Chondrocyte (in vitro differentiated cells): ENCODE measurements at regions not wholly inside any gene's neighbourhood (a gene's known extent, or its start where the extent isn't known, plus 50 kb on each side); places are given as distances from the start of the nearest gene placed in this dataset.

Experiments used
- DNase-seq: peaks from one replicate; pipeline ENCODE4 v3.0.0; 2021; ENCODE audit warnings: mixed read lengths, low spot score
- H3K27ac Mint-ChIP-seq: one replicate; pipeline ENCODE4 v1.8.0; 2021; ENCODE audit warnings: mild to moderate bottlenecking, moderate library complexity, mixed read lengths; ENCODE audit not compliant: unreplicated experiment
- H3K27me3 Mint-ChIP-seq: 2 replicates; pipeline ENCODE4 v1.8.0; 2021; ENCODE audit warnings: low read depth, mixed read lengths
- H3K36me3 Mint-ChIP-seq: 2 replicates; pipeline ENCODE4 v1.8.0; 2021; ENCODE audit warnings: low read depth, mixed read lengths
- H3K4me1 Mint-ChIP-seq: 2 replicates; pipeline ENCODE4 v1.8.0; 2021; ENCODE audit warnings: low read depth, mild to moderate bottlenecking, mixed read lengths
- H3K4me3 Mint-ChIP-seq: one replicate; pipeline ENCODE4 v1.8.0; 2021; ENCODE audit warnings: mild to moderate bottlenecking, moderate library complexity, mixed read lengths; ENCODE audit not compliant: unreplicated experiment
- H3K9me3 Mint-ChIP-seq: 2 replicates; pipeline ENCODE4 v1.8.0; 2021; ENCODE audit warnings: low read depth, mixed read lengths
- TF ChIP-seq, protein P1 (sequence below): fragments of 200-600 bp; sonication (generic); IDR thresholded peaks from 2 replicates; pipeline ENCODE4 v1.5.0; 2021; ENCODE audit warnings: antibody characterized with exemption, mild to moderate bottlenecking, moderate library complexity

DNA sequence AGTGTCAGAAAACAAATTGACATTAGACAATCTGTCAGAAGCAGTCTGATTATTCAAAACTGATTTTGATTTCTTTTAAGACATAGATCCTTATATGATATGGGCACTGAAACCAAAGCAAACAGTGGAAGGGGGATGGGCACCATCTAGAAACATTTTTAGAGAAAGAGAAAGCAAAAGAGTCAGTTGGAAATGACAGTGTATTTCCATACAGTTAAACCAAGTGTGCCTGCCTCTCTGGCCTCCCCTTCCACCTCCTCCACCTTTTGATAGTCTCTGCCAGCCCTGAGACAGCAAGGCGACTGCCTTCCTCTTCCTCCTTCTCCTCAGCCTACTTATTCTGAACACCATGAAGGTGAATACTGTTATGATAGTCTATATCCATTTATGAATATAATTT lies 949.7 kb downstream of the AMY1C start:
- H3K4me1 Mint-ChIP-seq, result no peaks in the 10 kb centered on the region
- no peaks in the 10 kb centered on the region for H3K36me3 Mint-ChIP-seq
- H3K4me3 Mint-ChIP-seq, result no peak overlapping the region
- no peak overlapping the region for H3K27ac Mint-ChIP-seq
- TF ChIP-seq, protein P1, sequence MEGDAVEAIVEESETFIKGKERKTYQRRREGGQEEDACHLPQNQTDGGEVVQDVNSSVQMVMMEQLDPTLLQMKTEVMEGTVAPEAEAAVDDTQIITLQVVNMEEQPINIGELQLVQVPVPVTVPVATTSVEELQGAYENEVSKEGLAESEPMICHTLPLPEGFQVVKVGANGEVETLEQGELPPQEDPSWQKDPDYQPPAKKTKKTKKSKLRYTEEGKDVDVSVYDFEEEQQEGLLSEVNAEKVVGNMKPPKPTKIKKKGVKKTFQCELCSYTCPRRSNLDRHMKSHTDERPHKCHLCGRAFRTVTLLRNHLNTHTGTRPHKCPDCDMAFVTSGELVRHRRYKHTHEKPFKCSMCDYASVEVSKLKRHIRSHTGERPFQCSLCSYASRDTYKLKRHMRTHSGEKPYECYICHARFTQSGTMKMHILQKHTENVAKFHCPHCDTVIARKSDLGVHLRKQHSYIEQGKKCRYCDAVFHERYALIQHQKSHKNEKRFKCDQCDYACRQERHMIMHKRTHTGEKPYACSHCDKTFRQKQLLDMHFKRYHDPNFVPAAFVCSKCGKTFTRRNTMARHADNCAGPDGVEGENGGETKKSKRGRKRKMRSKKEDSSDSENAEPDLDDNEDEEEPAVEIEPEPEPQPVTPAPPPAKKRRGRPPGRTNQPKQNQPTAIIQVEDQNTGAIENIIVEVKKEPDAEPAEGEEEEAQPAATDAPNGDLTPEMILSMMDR, result no peak
- H3K27me3 Mint-ChIP-seq, result no peaks in the 10 kb centered on the region
- peaks cover 24% of the 10 kb centered on the region for H3K9me3 Mint-ChIP-seq
- DNase-seq, result no peak

DNA sequence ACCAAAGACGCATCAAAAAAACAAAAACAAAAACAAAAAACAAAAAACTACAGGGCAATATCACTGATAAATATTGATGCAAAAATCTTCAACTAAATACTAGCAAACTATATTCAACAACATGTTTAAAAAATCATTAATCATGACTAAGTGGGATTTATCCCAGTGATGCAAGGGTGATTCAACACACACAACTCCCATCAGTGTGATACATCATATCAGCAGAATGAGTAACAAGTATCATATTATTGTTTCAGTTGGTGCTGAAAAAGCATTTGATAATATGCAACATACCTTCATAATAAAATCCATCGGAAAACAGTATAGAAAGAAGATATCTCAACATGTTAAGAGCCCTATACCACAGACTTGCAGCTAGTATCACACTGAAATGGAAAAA lies 953.0 kb downstream of the AMY1C start:
- no peaks in the 10 kb centered on the region for H3K4me1 Mint-ChIP-seq
- peaks cover 12% of the 10 kb centered on the region for H3K9me3 Mint-ChIP-seq
- no peaks in the 10 kb centered on the region for H3K36me3 Mint-ChIP-seq
- H3K27me3 Mint-ChIP-seq, result no peaks in the 10 kb centered on the region
- no peak overlapping the region for H3K27ac Mint-ChIP-seq
- no peak overlapping the region for H3K4me3 Mint-ChIP-seq
- TF ChIP-seq, protein P1, result no peak
- DNase-seq, result no peak

DNA sequence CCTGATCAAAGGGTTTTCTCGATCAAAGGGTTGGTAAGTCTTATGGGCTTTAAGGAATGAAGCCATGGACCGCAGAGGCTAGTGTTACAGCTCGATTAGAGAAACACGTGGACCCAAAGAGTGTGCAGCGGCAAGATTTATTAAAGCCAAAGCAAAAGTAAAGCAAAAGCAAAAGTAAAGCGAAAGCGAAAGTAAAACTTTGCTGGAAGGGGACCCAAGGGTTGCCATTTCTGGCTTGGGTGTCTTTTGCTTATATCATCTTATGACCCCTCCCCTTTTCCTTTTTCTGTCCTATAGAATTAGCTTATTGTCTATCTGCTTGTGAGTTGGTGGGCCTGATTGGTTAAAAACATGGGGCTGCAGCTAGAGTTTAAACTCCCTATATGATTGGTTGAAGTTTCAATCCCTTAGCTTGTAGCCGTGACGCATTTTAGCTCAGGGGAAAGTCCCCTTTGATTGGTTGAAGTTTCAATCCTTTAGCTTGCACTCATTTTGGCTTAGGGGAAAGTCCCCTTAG lies 957.0 kb downstream of the AMY1C start:
- Mint-ChIP-seq H3K4me3 (peak overlapping the region; percentile 62), H3K27ac (peak overlapping the region; percentile 13)

DNA sequence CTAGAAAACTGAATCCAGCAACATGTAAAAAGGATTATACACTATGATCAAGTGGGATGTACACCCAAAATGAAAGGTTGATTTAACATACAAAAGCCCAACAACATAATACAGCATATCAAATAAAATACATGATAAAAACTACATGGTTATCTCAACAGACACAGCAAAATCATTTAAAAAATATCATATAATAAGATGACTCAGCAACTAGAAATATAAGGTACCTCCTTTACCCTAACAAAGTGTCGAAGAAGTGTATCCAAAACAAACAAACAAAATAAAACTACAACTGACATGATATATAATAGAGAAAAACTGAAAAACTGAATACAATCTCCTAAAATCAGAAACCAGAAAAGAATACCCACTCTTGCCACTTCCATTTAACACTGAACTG lies 969.1 kb downstream of the AMY1C start:
- no peak overlapping the region for H3K4me3 Mint-ChIP-seq
- no peak for DNase-seq

More for the DNA sequence above, 957.0 kb downstream of the AMY1C start:
- Mint-ChIP-seq H3K9me3 (peaks cover 11% of the 10 kb centered on the region), H3K36me3 (no peaks in the 10 kb centered on the region), H3K4me1 (no peaks in the 10 kb centered on the region), H3K27me3 (no peaks in the 10 kb centered on the region)
- no peak for DNase-seq
- TF ChIP-seq, protein P1, result no peak

GRCh38 chr1:104720741-104721140 lies 971.0 kb downstream of the AMY1C start:
- no peak overlapping the region for H3K4me3 Mint-ChIP-seq
- no peak for DNase-seq
- H3K27me3 Mint-ChIP-seq, result no peaks in the 10 kb centered on the region
- H3K36me3 Mint-ChIP-seq, result no peaks in the 10 kb centered on the region
- no peak overlapping the region for H3K27ac Mint-ChIP-seq
- TF ChIP-seq, protein P1, result no peak
- H3K9me3 Mint-ChIP-seq, result peaks cover 5% of the 10 kb centered on the region
- no peaks in the 10 kb centered on the region for H3K4me1 Mint-ChIP-seq

More for the DNA sequence above, 969.1 kb downstream of the AMY1C start:
- TF ChIP-seq, protein P1, result no peak
- Mint-ChIP-seq H3K27ac (no peak overlapping the region), H3K27me3 (no peaks in the 10 kb centered on the region), H3K36me3 (no peaks in the 10 kb centered on the region), H3K4me1 (no peaks in the 10 kb centered on the region), H3K9me3 (no peaks in the 10 kb centered on the region)
